HG02623 (cell line): ENCODE measurements at regions not wholly inside any gene's neighbourhood (a gene's known extent, or its start where the extent isn't known, plus 50 kb on each side); places are given as distances from the start of the nearest gene placed in this dataset.
"Not testable (repeated sequence)": the region's sequence is repeated elsewhere in the genome, so short reads cannot be mapped to it uniquely, and the experiment has no call there.

Experiments used
- ATAC-seq: cut with Tn5 transposase; IDR thresholded peaks from one replicate; pipeline ENCODE4 v1.9.1; 2021; ENCODE audit warnings: moderate library complexity; ENCODE audit not compliant: unreplicated experiment

- no peak for ATAC-seq
These were observed 567.5 kb downstream of the TRHDE start for GRCh38 chr12:72839696-72840095.

- no peak for ATAC-seq
These were observed 591.5 kb downstream of the TRHDE start for GRCh38 chr12:72863671-72864070.

- ATAC-seq = no peak
These were observed 593.8 kb downstream of the TRHDE start for GRCh38 chr12:72865921-72866320.

- ATAC-seq = no peak
These were observed 596.9 kb downstream of the TRHDE start for GRCh38 chr12:72869024-72869423.

- ATAC-seq = no peak
These were observed 600.2 kb downstream of the TRHDE start for GRCh38 chr12:72872238-72872887.

- no peak for ATAC-seq
These were observed 600.8 kb downstream of the TRHDE start for GRCh38 chr12:72872996-72873395.

- no peak for ATAC-seq
These were observed 603.9 kb downstream of the TRHDE start for GRCh38 chr12:72876092-72876491.

GRCh38 chr12:72888693-72889092 is 616.5 kb downstream of the TRHDE start:
- ATAC-seq = no peak

GRCh38 chr12:72889791-72890190 is 617.6 kb downstream of the TRHDE start:
- no peak for ATAC-seq

GRCh38 chr12:72901685-72902084 is 629.5 kb downstream of the TRHDE start:
- no peak for ATAC-seq

GRCh38 chr12:72925716-72926115 is 653.5 kb downstream of the TRHDE start:
- ATAC-seq = no peak

GRCh38 chr12:72931838-72932237 is 659.7 kb downstream of the TRHDE start:
- not testable (repeated sequence) for ATAC-seq

GRCh38 chr12:72937486-72937885 is 665.3 kb downstream of the TRHDE start:
- no peak for ATAC-seq

GRCh38 chr12:72957454-72957853 is 685.3 kb downstream of the TRHDE start:
- ATAC-seq = no peak

GRCh38 chr12:72966684-72967083 is 694.5 kb downstream of the TRHDE start:
- no peak for ATAC-seq

GRCh38 chr12:72974954-72975555 is 702.9 kb downstream of the TRHDE start:
- no peak for ATAC-seq

- no peak for ATAC-seq
These were observed 706.8 kb downstream of the TRHDE start for GRCh38 chr12:72978999-72979398.

- ATAC-seq = no peak
These were observed 710.2 kb downstream of the TRHDE start for GRCh38 chr12:72982356-72982755.

GRCh38 chr12:72986963-72987362 is 714.8 kb downstream of the TRHDE start:
- ATAC-seq = no peak

GRCh38 chr12:72989458-72989947 is 717.3 kb downstream of the TRHDE start:
- ATAC-seq = no peak

GRCh38 chr12:72995029-72995428 is 722.9 kb downstream of the TRHDE start:
- ATAC-seq = not testable (repeated sequence)

- ATAC-seq = no peak
These were observed 723.4 kb downstream of the TRHDE start for GRCh38 chr12:72995616-72996015.

- ATAC-seq = not testable (repeated sequence)
These were observed 729.6 kb downstream of the TRHDE start for GRCh38 chr12:73001806-73002205.
